HepG2 (cell line): ENCODE measurements at regions not wholly inside any gene's neighbourhood (a gene's known extent, or its start where the extent isn't known, plus 50 kb on each side); places are given as distances from the start of the nearest gene placed in this dataset.

Source experiments
- ATAC-seq: fragments of 200-7000 bp; cut with Tn5 transposase; 3 replicates; pipeline ENCODE4 v1.9.1; 2020; ENCODE audit warnings: mild to moderate bottlenecking, moderate library complexity
- BruUV-seq: library from RNA; stranded (reverse); fragments of 400-500 nt; replicated peaks from 2 replicates; lab custom pipeline; 2021; lab: Mats Ljungman, UMichigan
- CTCF ChIA-PET: fragments of 300-600 bp; formaldehyde crosslinking; extraction: SDS; loops from one replicate; lab custom pipeline; 2021; ENCODE audit warnings: low total read pairs, inconsistent platforms, low intra/inter-chr PET ratio; lab: Yijun Ruan, JAX
- POLR2A ChIA-PET: fragments of 350-600 bp; sonication (Branson Sonifier 250); formaldehyde crosslinking; loops from one replicate; lab custom pipeline; 2020; ENCODE audit warnings: antibody characterized with exemption, inconsistent platforms; lab: Yijun Ruan, JAX
- DNase-seq: peaks from one replicate; pipeline ENCODE4 v3.0.0-alpha.2; 2015; ENCODE audit warnings: low spot score
- FAIRE-seq: peaks from 3 replicates; lab custom pipeline; 2011; peaks lifted over from hg19 to GRCh38; lab: Jason Lieb, UNC
- H2AFZ ChIP-seq: one replicate; pipeline ENCODE4 v1.6.1; 2011; ENCODE audit warnings: low read length, inconsistent platforms
- H3K27ac ChIP-seq: fragments of 300-600 bp; 3 replicates; pipeline ENCODE4 v1.8.0; 2011; ENCODE audit warnings: mixed run types, mild to moderate bottlenecking, mixed read lengths, low read length, inconsistent platforms; ENCODE audit not compliant: insufficient read depth; ENCODE audit errors: extremely low read length
- H3K27me3 ChIP-seq, 2 experiments: fragments of 200-600 bp in 1 of 2; 2 replicates in 1 of 2; 3 replicates in 1 of 2; pipeline versions ENCODE4 v1.6.0 to v1.8.0; 2011; ENCODE audit warnings: low read length in 2 of 2, mild to moderate bottlenecking in 2 of 2, moderate library complexity in 2 of 2, inconsistent platforms in 1 of 2; ENCODE audit not compliant: insufficient read depth in 2 of 2, control insufficient read depth in 1 of 2
- H3K36me3 ChIP-seq, 2 experiments: fragments of 200-600 bp in 1 of 2; replicated peaks in 1 of 2; 2 replicates in 1 of 2; 3 replicates in 1 of 2; pipeline versions ENCODE4 v1.5.1 to v1.8.0; 2011; ENCODE audit warnings: low read length in 2 of 2, inconsistent platforms in 1 of 2; ENCODE audit not compliant: insufficient read depth in 2 of 2, control insufficient read depth in 1 of 2
- H3K4me1 ChIP-seq: 2 replicates; pipeline ENCODE4 v1.5.1; 2012; ENCODE audit warnings: low read length, inconsistent platforms; ENCODE audit not compliant: insufficient read depth
- H3K4me2 ChIP-seq: 2 replicates; pipeline ENCODE4 v1.6.0; 2011; ENCODE audit warnings: low read depth, low read length, inconsistent platforms
- H3K4me3 ChIP-seq, 3 experiments: fragments of 200-600 bp in 1 of 3; sonication (generic), shearing (Covaris generic) in 1 of 3; replicated peaks in 1 of 3; 2 replicates each; pipeline ENCODE4 v1.5.1; 2011 to 2016; ENCODE audit warnings: low read length in 3 of 3, inconsistent platforms in 2 of 3, low read depth in 2 of 3, mild to moderate bottlenecking in 2 of 3, control low read depth in 1 of 3, mixed read lengths in 1 of 3; ENCODE audit not compliant: insufficient read depth in 1 of 3
- H3K79me2 ChIP-seq: one replicate; pipeline ENCODE4 v1.6.1; 2011; ENCODE audit warnings: low read length, inconsistent platforms; ENCODE audit not compliant: insufficient read depth
- H3K9ac ChIP-seq: 2 replicates; pipeline ENCODE4 v1.6.0; 2011; ENCODE audit warnings: mild to moderate bottlenecking, low read depth, low read length, inconsistent platforms; ENCODE audit not compliant: insufficient read depth
- H3K9me3 ChIP-seq: 2 replicates; pipeline ENCODE4 v1.5.1; 2012; ENCODE audit warnings: mild to moderate bottlenecking, low read length
- H4K20me1 ChIP-seq: 2 replicates; pipeline ENCODE4 v1.6.0; 2011; ENCODE audit warnings: inconsistent platforms, mild to moderate bottlenecking, low read length, moderate library complexity; ENCODE audit not compliant: insufficient read depth
- AHR ChIP-seq: IDR thresholded peaks from 2 replicates; pipeline ENCODE4 v1.6.1; 2018; ENCODE audit warnings: missing genetic modification reagents, missing compliant biosample characterization
- HIVEP1 ChIP-seq: sonication (generic); formaldehyde crosslinking; IDR thresholded peaks from 2 replicates; pipeline ENCODE4 v1.4.0; 2020; ENCODE audit warnings: mild to moderate bottlenecking, missing genetic modification reagents
- MAFG ChIP-seq: sonication (generic); formaldehyde crosslinking; IDR thresholded peaks from 2 replicates; pipeline ENCODE4 v1.5.1; 2020; ENCODE audit warnings: mild to moderate bottlenecking, missing genetic modification reagents
- MIER2 ChIP-seq: IDR thresholded peaks from 2 replicates; pipeline ENCODE4 v1.6.1; 2016; ENCODE audit warnings: missing biosample characterization, missing genetic modification reagents
- NCOA2 ChIP-seq: sonication (generic); formaldehyde crosslinking; IDR thresholded peaks from 2 replicates; pipeline ENCODE4 v1.8.0; 2022; ENCODE audit warnings: inconsistent platforms
- SAFB2 ChIP-seq: sonication (generic); formaldehyde crosslinking; IDR thresholded peaks from 2 replicates; pipeline ENCODE4 v1.5.1; 2020; ENCODE audit warnings: missing genetic modification reagents, low read depth, mild to moderate bottlenecking, borderline replicate concordance
- SIN3A ChIP-seq: IDR thresholded peaks from 2 replicates; pipeline ENCODE4 v1.6.1; 2011; ENCODE audit warnings: low read depth, mild to moderate bottlenecking, control low read depth, low read length, borderline replicate concordance
- ZBTB49 ChIP-seq: sonication (generic); formaldehyde crosslinking; IDR thresholded peaks from 2 replicates; pipeline ENCODE4 v1.4.0; 2020; ENCODE audit warnings: missing genetic modification reagents, borderline replicate concordance
- ZNF121 ChIP-seq: sonication (generic); formaldehyde crosslinking; IDR thresholded peaks from 2 replicates; pipeline ENCODE4 v1.5.0; 2020; ENCODE audit warnings: mild to moderate bottlenecking, missing genetic modification reagents
- ZNF253 ChIP-seq: sonication (generic); formaldehyde crosslinking; IDR thresholded peaks from 2 replicates; pipeline ENCODE4 v1.8.0; 2022; ENCODE audit warnings: mild to moderate bottlenecking, missing genetic modification reagents, borderline replicate concordance
- ZNF3 ChIP-seq: IDR thresholded peaks from 2 replicates; pipeline ENCODE4 v1.7.0; 2017; ENCODE audit warnings: inconsistent platforms
- ZNF501 ChIP-seq: sonication (generic); formaldehyde crosslinking; IDR thresholded peaks from 2 replicates; pipeline ENCODE4 v1.5.1; 2020; ENCODE audit warnings: mild to moderate bottlenecking, moderate library complexity, missing genetic modification reagents
- ZNF569 ChIP-seq: sonication (generic); formaldehyde crosslinking; IDR thresholded peaks from 2 replicates; pipeline ENCODE4 v1.5.0; 2020; ENCODE audit warnings: mild to moderate bottlenecking, missing genetic modification reagents, moderate library complexity, borderline replicate concordance
- ZSCAN29 ChIP-seq: sonication (generic); formaldehyde crosslinking; conservative IDR thresholded peaks from 2 replicates; pipeline ENCODE4 v1.4.0; 2020; ENCODE audit warnings: mild to moderate bottlenecking, missing genetic modification reagents
- WGBS: methylation state at CpG from one replicate; pipeline ENCODE4 v1.1.6; 2017; ENCODE audit warnings: low lambda C conversion rate; 5-methylcytosine and 5-hydroxymethylcytosine counted together
- in situ Hi-C: cut with HindIII; loops from 2 replicates; pipeline ENCODE4 v1.10.0; 2017; ENCODE audit warnings: low pct_unique_long_range_greater_than_20kb; ENCODE audit not compliant: extremely low pct_ligation_motif_present
- intact Hi-C: fragments of 100-400 bp; cut with micrococcal nuclease; formaldehyde crosslinking; loops from one replicate; pipeline ENCODE4 v1.10.0; 2022; ENCODE audit not compliant: unreplicated experiment
- TF ChIP-seq, protein P1 (sequence below): sonication (generic); formaldehyde crosslinking; IDR thresholded peaks from 2 replicates; pipeline ENCODE4 v1.4.0; 2020; ENCODE audit warnings: missing genetic modification reagents
- TF ChIP-seq, protein P2 (sequence below): sonication (generic); formaldehyde crosslinking; IDR thresholded peaks from 2 replicates; pipeline ENCODE4 v1.4.0; 2020; ENCODE audit warnings: mild to moderate bottlenecking, missing genetic modification reagents
- TF ChIP-seq, protein P3 (sequence below): sonication (generic); formaldehyde crosslinking; IDR thresholded peaks from 2 replicates; pipeline ENCODE4 v1.8.1; 2023; ENCODE audit warnings: missing genetic modification reagents, mild to moderate bottlenecking, borderline replicate concordance

DNA sequence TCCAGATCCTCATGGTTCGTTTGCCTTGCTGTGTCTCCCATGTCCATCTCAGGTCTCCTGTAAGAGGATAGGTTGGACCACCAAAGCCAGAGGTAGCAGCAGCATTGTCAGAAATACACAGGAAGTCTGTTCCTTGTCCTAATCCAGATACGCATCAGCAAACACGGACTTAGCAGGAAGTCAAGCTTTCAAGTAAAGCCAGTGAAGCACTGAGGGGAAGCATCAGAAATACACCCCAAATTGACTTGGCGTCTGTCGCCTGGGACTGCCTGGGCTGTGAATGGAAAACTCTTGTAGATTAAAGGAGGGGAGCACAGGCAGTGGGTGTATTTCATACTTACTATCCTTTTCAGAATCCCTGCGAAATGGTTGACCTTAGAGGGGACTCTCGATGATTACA is 171.3 kb downstream of the PSAT1 start:
- ATAC-seq, result no peak
- CTCF ChIA-PET, result no interaction called here
- no peaks in the 10 kb centered on the region for H3K4me1 ChIP-seq
- no peak for TF ChIP-seq AHR (CRISPR knock-in tag)
- TF ChIP-seq SIN3A, result no peak
- no peak for TF ChIP-seq ZNF253 (CRISPR knock-in tag)
- no peak for TF ChIP-seq ZNF569 (CRISPR knock-in tag)
- TF ChIP-seq, protein P1, sequence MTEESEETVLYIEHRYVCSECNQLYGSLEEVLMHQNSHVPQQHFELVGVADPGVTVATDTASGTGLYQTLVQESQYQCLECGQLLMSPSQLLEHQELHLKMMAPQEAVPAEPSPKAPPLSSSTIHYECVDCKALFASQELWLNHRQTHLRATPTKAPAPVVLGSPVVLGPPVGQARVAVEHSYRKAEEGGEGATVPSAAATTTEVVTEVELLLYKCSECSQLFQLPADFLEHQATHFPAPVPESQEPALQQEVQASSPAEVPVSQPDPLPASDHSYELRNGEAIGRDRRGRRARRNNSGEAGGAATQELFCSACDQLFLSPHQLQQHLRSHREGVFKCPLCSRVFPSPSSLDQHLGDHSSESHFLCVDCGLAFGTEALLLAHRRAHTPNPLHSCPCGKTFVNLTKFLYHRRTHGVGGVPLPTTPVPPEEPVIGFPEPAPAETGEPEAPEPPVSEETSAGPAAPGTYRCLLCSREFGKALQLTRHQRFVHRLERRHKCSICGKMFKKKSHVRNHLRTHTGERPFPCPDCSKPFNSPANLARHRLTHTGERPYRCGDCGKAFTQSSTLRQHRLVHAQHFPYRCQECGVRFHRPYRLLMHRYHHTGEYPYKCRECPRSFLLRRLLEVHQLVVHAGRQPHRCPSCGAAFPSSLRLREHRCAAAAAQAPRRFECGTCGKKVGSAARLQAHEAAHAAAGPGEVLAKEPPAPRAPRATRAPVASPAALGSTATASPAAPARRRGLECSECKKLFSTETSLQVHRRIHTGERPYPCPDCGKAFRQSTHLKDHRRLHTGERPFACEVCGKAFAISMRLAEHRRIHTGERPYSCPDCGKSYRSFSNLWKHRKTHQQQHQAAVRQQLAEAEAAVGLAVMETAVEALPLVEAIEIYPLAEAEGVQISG (CRISPR knock-in tag), result no peak
- TF ChIP-seq ZNF121 (CRISPR knock-in tag), result no peak
- no peak for TF ChIP-seq ZNF501 (CRISPR knock-in tag)
- TF ChIP-seq HIVEP1 (CRISPR knock-in tag), result no peak
- TF ChIP-seq, protein P2, sequence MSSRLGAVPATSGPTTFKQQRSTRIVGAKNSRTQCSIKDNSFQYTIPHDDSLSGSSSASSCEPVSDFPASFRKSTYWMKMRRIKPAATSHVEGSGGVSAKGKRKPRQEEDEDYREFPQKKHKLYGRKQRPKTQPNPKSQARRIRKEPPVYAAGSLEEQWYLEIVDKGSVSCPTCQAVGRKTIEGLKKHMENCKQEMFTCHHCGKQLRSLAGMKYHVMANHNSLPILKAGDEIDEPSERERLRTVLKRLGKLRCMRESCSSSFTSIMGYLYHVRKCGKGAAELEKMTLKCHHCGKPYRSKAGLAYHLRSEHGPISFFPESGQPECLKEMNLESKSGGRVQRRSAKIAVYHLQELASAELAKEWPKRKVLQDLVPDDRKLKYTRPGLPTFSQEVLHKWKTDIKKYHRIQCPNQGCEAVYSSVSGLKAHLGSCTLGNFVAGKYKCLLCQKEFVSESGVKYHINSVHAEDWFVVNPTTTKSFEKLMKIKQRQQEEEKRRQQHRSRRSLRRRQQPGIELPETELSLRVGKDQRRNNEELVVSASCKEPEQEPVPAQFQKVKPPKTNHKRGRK (CRISPR knock-in tag), result no peak
- TF ChIP-seq ZNF3, result no peak
- no peak for TF ChIP-seq NCOA2 (CRISPR knock-in tag)
- TF ChIP-seq ZBTB49 (CRISPR knock-in tag), result no peak
- no peak for TF ChIP-seq MIER2 (CRISPR knock-in tag)
- no peak for TF ChIP-seq ZSCAN29
- no peak for TF ChIP-seq MAFG
- no peak for TF ChIP-seq SAFB2 (CRISPR knock-in tag)
- TF ChIP-seq, protein P3, sequence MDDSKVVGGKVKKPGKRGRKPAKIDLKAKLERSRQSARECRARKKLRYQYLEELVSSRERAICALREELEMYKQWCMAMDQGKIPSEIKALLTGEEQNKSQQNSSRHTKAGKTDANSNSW (CRISPR knock-in tag), result no peak

More for the DNA sequence above, 171.3 kb downstream of the PSAT1 start:
- FAIRE-seq (no peak), DNase-seq (no peak)
- 48% methylated on average over 7 of the region's 7 CpGs for WGBS
- H3K4me3 ChIP-seq, result no peak overlapping the region
- no peak overlapping the region for H3K9ac ChIP-seq
- in situ Hi-C loops (no loop called here), intact Hi-C loops (no loop called here)
- H3K9me3 ChIP-seq, result no peaks in the 10 kb centered on the region
- H3K27ac ChIP-seq, result no peak overlapping the region
- H3K4me2 ChIP-seq, result no peak overlapping the region
- H3K79me2 ChIP-seq, result no peaks in the 10 kb centered on the region
- no peaks in the 10 kb centered on the region for H3K36me3 ChIP-seq
- H4K20me1 ChIP-seq, result no peaks in the 10 kb centered on the region
- POLR2A ChIA-PET, result no interaction called here
- no peak overlapping the region for H2AFZ ChIP-seq
- no TSS peak for BruUV-seq
- no peaks in the 10 kb centered on the region for H3K27me3 ChIP-seq
